HAP-1 (cell line): ENCODE measurements at regions not wholly inside any gene's neighbourhood (a gene's known extent, or its start where the extent isn't known, plus 50 kb on each side); places are given as distances from the start of the nearest gene placed in this dataset.
"Not testable (repeated sequence)": the region's sequence is repeated elsewhere in the genome, so short reads cannot be mapped to it uniquely, and the experiment has no call there.

ENCODE experiments used
- DNase-seq, 2 experiments: peaks; one replicate each; pipeline ENCODE4 v3.0.0-alpha.2; 2016 to 2020; ENCODE audit warnings: low spot score in 2 of 2
- H3K27me3 ChIP-seq: fragments of 250-450 bp; sonication (Bioruptor Pico); 2 replicates; pipeline ENCODE4 v1.5.1; 2020; ENCODE audit warnings: low read depth, mild to moderate bottlenecking, moderate library complexity
- H3K36me3 ChIP-seq: fragments of 250-450 bp; sonication (Bioruptor Pico); replicated peaks from 2 replicates; pipeline ENCODE4 v1.5.1; 2020; ENCODE audit warnings: mild to moderate bottlenecking
- H3K4me1 ChIP-seq: fragments of 250-450 bp; sonication (Bioruptor Pico); 2 replicates; pipeline ENCODE4 v1.5.1; 2020; ENCODE audit warnings: mild to moderate bottlenecking
- H3K4me3 ChIP-seq: fragments of 250-450 bp; sonication (Bioruptor Pico); 2 replicates; pipeline ENCODE4 v1.5.1; 2020; ENCODE audit warnings: mild to moderate bottlenecking, moderate library complexity
- H3K9me3 ChIP-seq: fragments of 250-450 bp; sonication (Bioruptor Pico); 2 replicates; pipeline ENCODE4 v1.5.1; 2020; ENCODE audit warnings: mild to moderate bottlenecking, moderate library complexity
- in situ Hi-C: fragments of 300-500 bp; cut with MboI; formaldehyde crosslinking; loops from 3 replicates; pipeline ENCODE4 v1.14.3; 2020; ENCODE audit warnings: low sequenced_read_pairs, inconsistent platforms, mixed read lengths

GRCh38 chr2:146730882-146731281, 1113.9 kb upstream of the ACVR2A start:
- Histone ChIP-seq H3K36me3 (no peaks in the 10 kb centered on the region), H3K4me1 (no peaks in the 10 kb centered on the region; the same call in 1 of the 2 replicates), H3K9me3 (no peaks in the 10 kb centered on the region), H3K27me3 (no peaks in the 10 kb centered on the region), H3K4me3 (no peak overlapping the region)
- no peak for DNase-seq
- in situ Hi-C loops, result loop anchor here (10.0 kb wide), 1 partner anchor 1184 kb away; no protein-coding TSS in a partner anchor

GRCh38 chr2:146721486-146721885, 1123.3 kb upstream of the ACVR2A start:
- no peaks in the 10 kb centered on the region for H3K4me1 ChIP-seq

GRCh38 chr2:146720170-146720569, 1124.7 kb upstream of the ACVR2A start:
- Histone ChIP-seq H3K9me3 (no peaks in the 10 kb centered on the region; the same call in 1 of the 2 replicates), H3K4me3 (no peak overlapping the region), H3K27me3 (no peaks in the 10 kb centered on the region), H3K36me3 (no peaks in the 10 kb centered on the region), H3K4me1 (no peaks in the 10 kb centered on the region)
- in situ Hi-C loops, result no loop called here
- DNase-seq, result no peak

More at GRCh38 chr2:146721486-146721885, 1123.3 kb upstream of the ACVR2A start:
- Histone ChIP-seq H3K4me3 (no peak overlapping the region), H3K27me3 (no peaks in the 10 kb centered on the region), H3K36me3 (no peaks in the 10 kb centered on the region), H3K9me3 (no peaks in the 10 kb centered on the region; the same call in 1 of the 2 replicates)
- no peak for DNase-seq
- in situ Hi-C loops, result no loop called here

GRCh38 chr2:146716591-146716990, 1128.2 kb upstream of the ACVR2A start:
- no peaks in the 10 kb centered on the region for H3K27me3 ChIP-seq
- no peaks in the 10 kb centered on the region for H3K36me3 ChIP-seq
- no peak for DNase-seq
- H3K4me1 ChIP-seq, result no peaks in the 10 kb centered on the region
- in situ Hi-C loops, result no loop called here
- no peak overlapping the region for H3K4me3 ChIP-seq
- H3K9me3 ChIP-seq, result no peaks in the 10 kb centered on the region; the same call in 1 of the 2 replicates

GRCh38 chr2:146709004-146709403, 1135.8 kb upstream of the ACVR2A start:
- Histone ChIP-seq H3K9me3 (no peaks in the 10 kb centered on the region; the same call in 1 of the 2 replicates), H3K27me3 (no peaks in the 10 kb centered on the region), H3K4me1 (no peaks in the 10 kb centered on the region), H3K4me3 (no peak overlapping the region), H3K36me3 (no peaks in the 10 kb centered on the region)
- in situ Hi-C loops, result no loop called here
- DNase-seq, result no peak

- Histone ChIP-seq H3K4me3 (no peak overlapping the region), H3K9me3 (peaks cover 2% of the 10 kb centered on the region; the same call in 1 of the 2 replicates), H3K27me3 (no peaks in the 10 kb centered on the region), H3K36me3 (no peaks in the 10 kb centered on the region), H3K4me1 (no peaks in the 10 kb centered on the region)
- in situ Hi-C loops, result no loop called here
- peak; percentile 40 to 74 for DNase-seq
Measured at GRCh38 chr2:146701183-146701582, 1143.6 kb upstream of the ACVR2A start.

- H3K9me3 ChIP-seq, result 0 out of 2 replicates have a peak, but pooled peaks cover 2% of the 10 kb centered on the region
- H3K4me3 ChIP-seq, result no peak overlapping the region
- H3K4me1 ChIP-seq, result peaks cover 17% of the 10 kb centered on the region
- in situ Hi-C loops, result no loop called here
- no peaks in the 10 kb centered on the region for H3K36me3 ChIP-seq
- H3K27me3 ChIP-seq, result no peaks in the 10 kb centered on the region
- no peak for DNase-seq
Measured at GRCh38 chr2:146697307-146697706, 1147.5 kb upstream of the ACVR2A start.

GRCh38 chr2:146696787-146697186, 1148.0 kb upstream of the ACVR2A start:
- in situ Hi-C loops, result not testable (repeated sequence)
- H3K4me1 ChIP-seq, result peaks cover 17% of the 10 kb centered on the region

GRCh38 chr2:146681991-146682390, 1162.8 kb upstream of the ACVR2A start:
- no peaks in the 10 kb centered on the region for H3K27me3 ChIP-seq
- DNase-seq, result no peak
- peaks cover 9% of the 10 kb centered on the region; the same call in 1 of the 2 replicates for H3K4me1 ChIP-seq
- H3K9me3 ChIP-seq, result no peaks in the 10 kb centered on the region
- no peak overlapping the region for H3K4me3 ChIP-seq
- H3K36me3 ChIP-seq, result no peaks in the 10 kb centered on the region
- in situ Hi-C loops, result no loop called here

More at GRCh38 chr2:146696787-146697186, 1148.0 kb upstream of the ACVR2A start:
- DNase-seq, H3K9me3 ChIP-seq, H3K27me3 ChIP-seq, H3K36me3 ChIP-seq, H3K4me3 ChIP-seq: not testable (repeated sequence)

- Histone ChIP-seq H3K27me3 (no peaks in the 10 kb centered on the region), H3K36me3 (no peaks in the 10 kb centered on the region), H3K9me3 (no peaks in the 10 kb centered on the region), H3K4me3 (no peak overlapping the region), H3K4me1 (no peaks in the 10 kb centered on the region)
- no peak for DNase-seq
- in situ Hi-C loops, result no loop called here
Measured at GRCh38 chr2:146678516-146678915, 1166.3 kb upstream of the ACVR2A start.

GRCh38 chr2:146677280-146677679, 1167.5 kb upstream of the ACVR2A start:
- H3K27me3 ChIP-seq, result no peaks in the 10 kb centered on the region
- in situ Hi-C loops, result no loop called here
- no peak overlapping the region for H3K4me3 ChIP-seq
- no peaks in the 10 kb centered on the region for H3K4me1 ChIP-seq
- no peaks in the 10 kb centered on the region for H3K36me3 ChIP-seq
- no peak for DNase-seq
- no peaks in the 10 kb centered on the region for H3K9me3 ChIP-seq

GRCh38 chr2:146669735-146670134, 1175.1 kb upstream of the ACVR2A start:
- no peak for DNase-seq
- Histone ChIP-seq H3K27me3 (no peaks in the 10 kb centered on the region), H3K36me3 (no peaks in the 10 kb centered on the region), H3K4me3 (no peak overlapping the region), H3K9me3 (no peaks in the 10 kb centered on the region), H3K4me1 (no peaks in the 10 kb centered on the region)
- in situ Hi-C loops, result no loop called here

- no peaks in the 10 kb centered on the region for H3K36me3 ChIP-seq
- no peak overlapping the region for H3K4me3 ChIP-seq
- in situ Hi-C loops, result no loop called here
- H3K27me3 ChIP-seq, result no peaks in the 10 kb centered on the region
- H3K4me1 ChIP-seq, result no peaks in the 10 kb centered on the region
- no peak for DNase-seq
- H3K9me3 ChIP-seq, result no peaks in the 10 kb centered on the region
Measured at GRCh38 chr2:146666340-146666739, 1178.5 kb upstream of the ACVR2A start.

- Histone ChIP-seq H3K27me3 (no peaks in the 10 kb centered on the region), H3K4me1 (no peaks in the 10 kb centered on the region), H3K9me3 (no peaks in the 10 kb centered on the region), H3K4me3 (no peak overlapping the region), H3K36me3 (no peaks in the 10 kb centered on the region)
- in situ Hi-C loops, result no loop called here
- no peak for DNase-seq
Measured at GRCh38 chr2:146665800-146666199, 1179.0 kb upstream of the ACVR2A start.
